H1 (cell line): ENCODE measurements at regions not wholly inside any gene's neighbourhood (a gene's known extent, or its start where the extent isn't known, plus 50 kb on each side); places are given as distances from the start of the nearest gene placed in this dataset.

Experiments used
- CTCF ChIA-PET: fragments of 300-600 bp; sonication (Branson Sonifier 250); formaldehyde crosslinking; loops from one replicate; lab custom pipeline; 2021; ENCODE audit not compliant: partially characterized antibody; lab: Charles Lee
- POLR2A ChIA-PET: fragments of 300-600 bp; sonication (Branson Sonifier 250); formaldehyde crosslinking; loops from one replicate; lab custom pipeline; 2021; ENCODE audit warnings: inconsistent platforms; ENCODE audit not compliant: partially characterized antibody; lab: Charles Lee
- DNase-seq, 2 experiments: peaks; one replicate each; pipeline versions ENCODE4 v3.0.0 to v3.0.0-alpha.2; 2010 to 2022; ENCODE audit warnings: low spot score in 2 of 2, low read depth in 1 of 2, mixed read lengths in 1 of 2
- FAIRE-seq: peaks from 2 replicates; lab custom pipeline; 2011; peaks lifted over from hg19 to GRCh38; lab: Jason Lieb, UNC
- H2AFZ ChIP-seq: 2 replicates; pipeline ENCODE4 v1.8.1; 2012; ENCODE audit warnings: low read length, inconsistent platforms
- H2AK5ac ChIP-seq: 2 replicates; pipeline ENCODE4 v1.6.1; 2013; ENCODE audit warnings: low read depth, low read length
- H2BK120ac ChIP-seq: replicated peaks from 2 replicates; pipeline ENCODE3; 2013; ENCODE audit warnings: low read depth, low read length, inconsistent platforms
- H2BK12ac ChIP-seq: 2 replicates; pipeline ENCODE4 v1.6.1; 2013; ENCODE audit warnings: low read depth, low read length
- H2BK15ac ChIP-seq: 2 replicates; pipeline ENCODE4 v1.6.1; 2013; ENCODE audit warnings: low read length
- H2BK20ac ChIP-seq: 2 replicates; pipeline ENCODE4 v1.6.1; 2013; ENCODE audit warnings: low read length
- H2BK5ac ChIP-seq: 2 replicates; pipeline ENCODE4 v1.6.1; 2013; ENCODE audit warnings: low read depth, low read length
- H3K14ac ChIP-seq: 2 replicates; pipeline ENCODE4 v1.6.1; 2013; ENCODE audit warnings: inconsistent platforms; ENCODE audit not compliant: insufficient read length
- H3K18ac ChIP-seq: 2 replicates; pipeline ENCODE4 v1.6.1; 2013; ENCODE audit warnings: low read length; ENCODE audit errors: extremely low read depth
- H3K23ac ChIP-seq: 2 replicates; pipeline ENCODE4 v1.6.1; 2013; ENCODE audit warnings: inconsistent platforms; ENCODE audit not compliant: insufficient read length
- H3K23me2 ChIP-seq: 2 replicates; pipeline ENCODE4 v1.6.1; 2013; ENCODE audit warnings: low read depth, low read length
- H3K27ac ChIP-seq: 2 replicates; pipeline ENCODE4 v1.6.1; 2011; ENCODE audit warnings: low read depth, low read length, inconsistent platforms
- H3K27me3 ChIP-seq, 4 experiments: replicated peaks in 1 of 4; 1 replicate in 1 of 4; 2 replicates in 3 of 4; pipeline versions ENCODE4 v1.6.1 to v1.8.1; 2011 to 2013; ENCODE audit warnings: low read length in 3 of 4, mild to moderate bottlenecking in 3 of 4, inconsistent platforms in 2 of 4, mixed read lengths in 2 of 4, moderate library complexity in 1 of 4; ENCODE audit not compliant: control insufficient read depth in 3 of 4, insufficient read depth in 3 of 4; ENCODE audit errors: extremely low read depth in 1 of 4
- H3K36me3 ChIP-seq, 4 experiments: 2 replicates each; pipeline versions ENCODE4 v1.6.1 to v1.8.1; 2011 to 2013; ENCODE audit warnings: mild to moderate bottlenecking in 4 of 4, low read length in 3 of 4, moderate library complexity in 2 of 4, control low read depth in 1 of 4, inconsistent platforms in 1 of 4; ENCODE audit not compliant: insufficient read depth in 4 of 4, control insufficient read depth in 2 of 4
- H3K4ac ChIP-seq: replicated peaks from 2 replicates; pipeline ENCODE3; 2013; ENCODE audit warnings: low read length, low read depth, mixed read lengths, inconsistent platforms; ENCODE audit not compliant: insufficient read length
- H3K4me1 ChIP-seq, 4 experiments: replicated peaks in 1 of 4; 1 replicate in 1 of 4; 2 replicates in 3 of 4; pipeline versions ENCODE4 v1.6.1 to v1.8.1; 2011 to 2013; ENCODE audit warnings: low read length in 3 of 4, inconsistent platforms in 2 of 4, mixed read lengths in 1 of 4; ENCODE audit not compliant: insufficient read depth in 4 of 4, control insufficient read depth in 3 of 4
- H3K4me2 ChIP-seq, 2 experiments: 2 replicates each; pipeline versions ENCODE4 v1.6.1 to v1.8.1; 2011 to 2013; ENCODE audit warnings: low read depth in 2 of 2, low read length in 2 of 2, control low read depth in 1 of 2, inconsistent platforms in 1 of 2, mild to moderate bottlenecking in 1 of 2; ENCODE audit not compliant: insufficient read depth in 1 of 2
- H3K4me3 ChIP-seq, 4 experiments: fragments of 200-600, 300-600 bp in 1 of 4; sonication (generic), shearing (Covaris generic), sonication (Bioruptor Twin) in 1 of 4; 2 replicates each; pipeline versions ENCODE4 v1.5.1 to v1.8.1; 2011 to 2016; ENCODE audit warnings: low read length in 4 of 4, low read depth in 3 of 4, control low read depth in 2 of 4, inconsistent platforms in 2 of 4, mild to moderate bottlenecking in 2 of 4, mixed read lengths in 1 of 4, moderate library complexity in 1 of 4; ENCODE audit not compliant: insufficient read depth in 2 of 4; ENCODE audit errors: extremely low read depth in 1 of 4
- H3K56ac ChIP-seq: replicated peaks from 2 replicates; pipeline ENCODE3; 2013; ENCODE audit warnings: low read depth, mild to moderate bottlenecking, mixed read lengths, low read length, inconsistent platforms; ENCODE audit not compliant: insufficient read length
- H3K79me1 ChIP-seq: 2 replicates; pipeline ENCODE4 v1.6.1; 2013; ENCODE audit warnings: low read depth, low read length, control low read depth
- H3K79me2 ChIP-seq, 2 experiments: 2 replicates each; pipeline versions ENCODE4 v1.6.1 to v1.8.1; 2012 to 2013; ENCODE audit warnings: low read length in 2 of 2, mild to moderate bottlenecking in 2 of 2, inconsistent platforms in 1 of 2; ENCODE audit not compliant: insufficient read depth in 2 of 2, control insufficient read depth in 1 of 2
- H3K9ac ChIP-seq, 4 experiments: replicated peaks in 1 of 4; 1 replicate in 1 of 4; 2 replicates in 3 of 4; pipeline versions ENCODE4 v1.6.1 to v1.8.1; 2011 to 2013; ENCODE audit warnings: low read depth in 3 of 4, low read length in 3 of 4, control low read depth in 2 of 4, mild to moderate bottlenecking in 2 of 4, moderate library complexity in 2 of 4, inconsistent platforms in 1 of 4; ENCODE audit errors: extremely low read depth in 1 of 4
- H3K9me3 ChIP-seq, 2 experiments: 2 replicates each; pipeline versions ENCODE4 v1.6.1 to v1.8.1; 2012 to 2013; ENCODE audit warnings: mild to moderate bottlenecking in 2 of 2, moderate library complexity in 2 of 2, control low read depth in 1 of 2, inconsistent platforms in 1 of 2, low read depth in 1 of 2, low read length in 1 of 2, mixed read lengths in 1 of 2; ENCODE audit not compliant: insufficient read depth in 2 of 2
- H4K20me1 ChIP-seq, 2 experiments: replicated peaks in 1 of 2; 2 replicates each; pipeline versions ENCODE3 to v1.8.1; 2011 to 2013; ENCODE audit warnings: inconsistent platforms in 2 of 2, low read length in 2 of 2, mild to moderate bottlenecking in 1 of 2; ENCODE audit not compliant: insufficient read depth in 2 of 2, control insufficient read depth in 1 of 2
- H4K5ac ChIP-seq: 2 replicates; pipeline ENCODE4 v1.6.1; 2013; ENCODE audit warnings: low read length, low read depth, mixed read lengths, inconsistent platforms; ENCODE audit not compliant: insufficient read length
- H4K8ac ChIP-seq: 2 replicates; pipeline ENCODE4 v1.8.0; 2013; ENCODE audit warnings: mild to moderate bottlenecking, moderate library complexity, low read length, inconsistent platforms; ENCODE audit not compliant: insufficient read depth; ENCODE audit errors: extremely low read depth
- H4K91ac ChIP-seq: replicated peaks from 2 replicates; pipeline ENCODE3; 2013; ENCODE audit warnings: low read length, mixed read lengths, inconsistent platforms; ENCODE audit not compliant: insufficient read length
- CHD2 ChIP-seq: IDR thresholded peaks from 2 replicates; pipeline ENCODE4 v1.6.1; 2012; ENCODE audit warnings: low read length, improper control_type of control experiment
- CREB1 ChIP-seq: IDR thresholded peaks from 2 replicates; pipeline ENCODE4 v1.6.1; 2012; ENCODE audit warnings: inconsistent platforms
- KDM5A ChIP-seq: fragments of 200-600 bp; IDR thresholded peaks from 2 replicates; pipeline ENCODE4 v1.7.1; 2012; ENCODE audit warnings: mild to moderate bottlenecking, low read length, inconsistent platforms, mixed read lengths
- PHF8 ChIP-seq: fragments of 200-600 bp; sonication (generic); conservative IDR thresholded peaks from 2 replicates; pipeline ENCODE4 v1.7.1; 2012; ENCODE audit warnings: low read depth, mild to moderate bottlenecking, inconsistent platforms, low read length, moderate library complexity
- RAD21 ChIP-seq, 2 experiments: IDR thresholded peaks in 1 of 2; conservative IDR thresholded peaks in 1 of 2; 2 replicates each; pipeline ENCODE4 v1.6.1; 2011; ENCODE audit warnings: low read depth in 2 of 2, low read length in 2 of 2, improper control_type of control experiment in 1 of 2, inconsistent platforms in 1 of 2, mild to moderate bottlenecking in 1 of 2, moderate library complexity in 1 of 2
- RNF2 ChIP-seq: fragments of 200-900, 300-1000 bp; sonication (generic); IDR thresholded peaks from 2 replicates; pipeline ENCODE4 v1.7.1; 2016; ENCODE audit warnings: borderline replicate concordance, low read depth, mild to moderate bottlenecking, antibody characterized with exemption, low read length; ENCODE audit not compliant: poor library complexity, severe bottlenecking; ENCODE audit errors: missing control alignments
- WGBS, 2 experiments: shearing (Covaris generic) in 1 of 2; methylation state at CpG; one replicate each; pipeline versions ENCODE4 v1.1.6 to v1.1.7; 2013 to 2015; ENCODE audit warnings: low lambda C conversion rate in 2 of 2, mixed read lengths in 2 of 2, inconsistent platforms in 1 of 2, low coverage in 1 of 2, missing lambda C conversion rate in 1 of 2; ENCODE audit not compliant: insufficient replicate concordance in 2 of 2, insufficient coverage in 1 of 2, insufficient read length in 1 of 2; ENCODE audit errors: extremely low coverage in 1 of 2, missing lambda C conversion rate in 1 of 2; 5-methylcytosine and 5-hydroxymethylcytosine counted together
- TF ChIP-seq, protein P1 (sequence below), 3 experiments: IDR thresholded peaks; 1 replicate in 2 of 3; 2 replicates in 1 of 3; pipeline versions ENCODE4 v1.5.1 to v1.6.1; 2011; ENCODE audit warnings: low read length in 3 of 3, mild to moderate bottlenecking in 3 of 3, inconsistent platforms in 2 of 3, low read depth in 1 of 3, moderate library complexity in 1 of 3; ENCODE audit not compliant: insufficient read depth in 1 of 3; ENCODE audit errors: control extremely low read depth in 1 of 3

DNA sequence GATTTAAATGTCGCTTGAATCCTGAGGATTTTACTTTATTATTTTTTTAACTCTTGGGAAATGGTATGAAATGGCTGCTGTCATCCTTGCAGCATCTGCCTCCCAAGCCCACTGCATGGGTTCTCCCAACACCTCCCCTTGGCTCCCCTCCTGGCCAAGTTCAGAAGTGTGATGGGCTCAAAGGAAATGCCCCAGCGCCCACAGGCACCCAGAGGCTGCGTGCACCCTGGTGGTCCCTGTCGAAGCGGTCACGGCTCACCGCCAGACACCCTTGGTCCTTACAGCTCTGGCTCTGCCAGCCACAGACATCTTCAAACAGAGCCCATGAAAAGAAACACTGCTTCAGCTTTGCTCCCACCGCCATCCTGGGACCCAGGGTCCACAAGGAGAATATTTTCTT lies 334.7 kb downstream of the SOX9 start:
- Histone ChIP-seq H3K9me3 (no peaks in the 10 kb centered on the region), H3K9ac (no peak overlapping the region; a peak in 1 of 7 replicates), H3K56ac (no peak overlapping the region), H4K5ac (no peak overlapping the region), H3K4me2 (no peak overlapping the region), H2BK120ac (no peak overlapping the region), H2BK12ac (no peak overlapping the region), H3K4me3 (no peak overlapping the region), H2BK15ac (no peak overlapping the region; the same call in 1 of the 2 replicates), H3K18ac (no peak overlapping the region), H3K79me1 (no peaks in the 10 kb centered on the region), H2BK5ac (no peak overlapping the region), H4K20me1 (no peaks in the 10 kb centered on the region), H3K27ac (no peak overlapping the region), H3K79me2 (no peaks in the 10 kb centered on the region), H2AFZ (no peak overlapping the region), H3K23me2 (no peaks in the 10 kb centered on the region), H3K14ac (no peak overlapping the region), H3K27me3 (no peaks in the 10 kb centered on the region), H3K4me1 (0 out of 7 replicates have a peak, but pooled peaks cover 0 to 2% (median 0%) of the 10 kb centered on the region in 4 experiments), H2AK5ac (no peak overlapping the region), H3K36me3 (no peaks in the 10 kb centered on the region), H3K4ac (no peak overlapping the region), H4K91ac (no peak overlapping the region), H4K8ac (no peak overlapping the region), H2BK20ac (no peak overlapping the region), H3K23ac (no peak overlapping the region)
- no peak for DNase-seq
- FAIRE-seq = no peak
- 92% methylated on average over 8 of the region's 8 CpGs; no CpG with 5 or more reads in 1 of the 2 experiments for WGBS, 2 experiments
- POLR2A ChIA-PET = no interaction called here
- CTCF ChIA-PET = interaction anchor here (0.6 to 1.6 kb wide), 5 partner anchors 18 to 328 kb away, joined by 3 to 6 read pairs (median 3); no protein-coding TSS in a partner anchor
- TF ChIP-seq, protein P1, sequence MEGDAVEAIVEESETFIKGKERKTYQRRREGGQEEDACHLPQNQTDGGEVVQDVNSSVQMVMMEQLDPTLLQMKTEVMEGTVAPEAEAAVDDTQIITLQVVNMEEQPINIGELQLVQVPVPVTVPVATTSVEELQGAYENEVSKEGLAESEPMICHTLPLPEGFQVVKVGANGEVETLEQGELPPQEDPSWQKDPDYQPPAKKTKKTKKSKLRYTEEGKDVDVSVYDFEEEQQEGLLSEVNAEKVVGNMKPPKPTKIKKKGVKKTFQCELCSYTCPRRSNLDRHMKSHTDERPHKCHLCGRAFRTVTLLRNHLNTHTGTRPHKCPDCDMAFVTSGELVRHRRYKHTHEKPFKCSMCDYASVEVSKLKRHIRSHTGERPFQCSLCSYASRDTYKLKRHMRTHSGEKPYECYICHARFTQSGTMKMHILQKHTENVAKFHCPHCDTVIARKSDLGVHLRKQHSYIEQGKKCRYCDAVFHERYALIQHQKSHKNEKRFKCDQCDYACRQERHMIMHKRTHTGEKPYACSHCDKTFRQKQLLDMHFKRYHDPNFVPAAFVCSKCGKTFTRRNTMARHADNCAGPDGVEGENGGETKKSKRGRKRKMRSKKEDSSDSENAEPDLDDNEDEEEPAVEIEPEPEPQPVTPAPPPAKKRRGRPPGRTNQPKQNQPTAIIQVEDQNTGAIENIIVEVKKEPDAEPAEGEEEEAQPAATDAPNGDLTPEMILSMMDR (IDR thresholded peaks at IDR 0.05; ENCODE audit: control extremely low read depth in 1 of 3, insufficient read depth in 1 of 3, low read depth in 1 of 3, low read length in 3 of 3) = peak; percentile 18 to 25 (median 25); a peak in 3 of 4 replicates
- TF ChIP-seq RNF2 = no peak
- no peak for TF ChIP-seq CHD2
- TF ChIP-seq RAD21 (IDR thresholded peaks at IDR 0.05 in 1 of 2, conservative IDR thresholded peaks at IDR 0.05 in 1 of 2; ENCODE audit: low read depth in 2 of 2, low read length in 2 of 2) = peak; percentile 21 to 24; a peak in 2 of 4 replicates
- no peak for TF ChIP-seq KDM5A
- TF ChIP-seq CREB1 = no peak
- TF ChIP-seq PHF8 = no peak
